ENCODE measurements at regions not wholly inside any gene's neighbourhood (a gene's known extent, or its start where the extent isn't known, plus 50 kb on each side); places are given as distances from the start of the nearest gene placed in this dataset.

DNA sequence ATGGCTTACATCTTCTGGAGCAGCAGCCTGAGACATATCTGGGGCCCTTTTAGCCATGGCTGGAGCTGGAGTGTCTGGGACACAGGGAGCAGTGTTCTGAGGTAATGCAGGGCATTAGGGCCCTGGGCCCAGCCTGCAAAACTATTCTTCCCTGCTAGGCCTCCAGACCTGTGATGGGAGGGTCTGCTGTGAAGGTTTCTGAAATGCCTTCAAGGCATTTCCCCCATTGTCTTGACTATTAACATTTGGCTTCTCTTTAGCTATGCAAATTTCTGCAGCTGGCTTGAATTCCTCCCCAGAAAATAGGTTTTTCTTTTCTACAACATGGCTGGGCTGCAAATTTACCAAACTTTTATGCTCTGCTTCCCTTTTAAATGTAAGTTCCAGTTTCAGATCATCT lies 61.5 kb downstream of the EDN1 start:
- TF ChIP-seq POLR2A (IDR thresholded peaks at IDR 0.05; ENCODE audit: low read length) (no peak), GATA1 (IDR thresholded peaks at IDR 0.05; ENCODE audit: low read depth, low read length) (no peak)
